Activated T-cell treated with anti-CD3 and anti-CD28 coated beads, Interleukin-2, amount 50 U/mL, for 24 hours (primary cell): ENCODE measurements at regions not wholly inside any gene's neighbourhood (a gene's known extent, or its start where the extent isn't known, plus 50 kb on each side); places are given as distances from the start of the nearest gene placed in this dataset.

Experiments used
- DNase-seq: peaks from one replicate; pipeline ENCODE4 v3.0.0-alpha.2; 2020
- H3K27ac Mint-ChIP-seq: 2 replicates; pipeline ENCODE4 v1.8.0; 2020; ENCODE audit warnings: mild to moderate bottlenecking, mixed read lengths
- H3K27me3 Mint-ChIP-seq: 2 replicates; pipeline ENCODE4 v1.8.0; 2020; ENCODE audit warnings: mixed read lengths
- H3K36me3 Mint-ChIP-seq: 2 replicates; pipeline ENCODE4 v1.8.0; 2020; ENCODE audit warnings: low read depth, mixed read lengths
- H3K4me1 Mint-ChIP-seq: 2 replicates; pipeline ENCODE4 v1.8.0; 2020; ENCODE audit warnings: low read depth, mixed read lengths
- H3K4me3 Mint-ChIP-seq: 2 replicates; pipeline ENCODE4 v1.8.0; 2020; ENCODE audit warnings: mild to moderate bottlenecking, moderate library complexity, mixed read lengths
- H3K9me3 Mint-ChIP-seq: 2 replicates; pipeline ENCODE4 v1.8.0; 2020; ENCODE audit warnings: mixed read lengths

DNA sequence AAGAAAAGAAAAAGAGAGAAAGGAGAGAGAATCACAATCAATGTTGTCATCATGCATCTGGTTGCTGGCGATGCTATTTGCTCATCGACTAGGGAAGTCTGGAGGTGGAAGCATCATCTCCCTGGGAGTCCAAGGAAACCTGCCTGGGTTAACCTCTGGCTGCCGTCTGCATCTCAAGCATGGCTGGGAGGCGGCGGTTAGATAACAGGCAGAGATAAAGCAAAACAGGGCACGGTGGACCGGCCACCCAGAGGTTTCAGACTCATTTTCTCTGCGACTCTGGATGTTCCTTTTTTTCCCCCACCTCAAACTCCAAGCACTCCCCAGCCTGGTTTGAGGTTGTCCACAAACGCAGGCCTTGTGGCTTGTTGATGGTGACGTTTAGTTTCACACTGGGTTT lies 161.2 kb downstream of the ENGASE start:
- H3K36me3 Mint-ChIP-seq = no peaks in the 10 kb centered on the region

DNA sequence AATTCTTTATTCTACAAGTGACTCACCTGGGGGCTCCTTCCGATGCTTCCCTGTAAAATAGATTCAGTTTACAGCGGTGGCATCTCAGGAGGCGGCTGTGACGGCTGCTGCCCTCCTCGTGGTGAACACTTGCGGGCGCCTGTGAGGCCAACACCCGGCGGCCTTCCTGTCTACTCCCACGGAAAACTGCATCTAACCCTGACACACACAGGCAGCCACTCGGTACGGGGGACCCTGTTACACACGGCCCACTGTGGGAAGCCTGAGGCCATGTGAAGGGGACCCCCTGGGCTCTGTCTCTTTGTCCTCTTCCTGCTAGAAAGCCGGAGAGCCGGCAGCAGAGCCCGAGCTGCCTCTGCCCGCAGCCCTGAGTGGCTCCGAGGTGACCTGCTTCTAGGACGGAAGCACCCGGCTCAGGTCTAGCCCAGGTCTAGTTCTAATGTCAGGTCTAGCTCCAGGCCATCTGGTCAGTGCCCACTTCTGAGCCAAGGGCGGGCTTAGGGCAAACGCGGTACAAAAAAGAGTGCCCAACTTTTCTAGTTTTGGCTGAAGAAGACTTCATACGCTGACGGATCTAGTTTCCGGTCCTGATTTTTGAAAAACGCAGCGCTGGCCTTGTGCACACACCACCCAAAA lies 159.4 kb downstream of the ENGASE start:
- no peak for DNase-seq
- H3K9me3 Mint-ChIP-seq = peaks cover 3% of the 10 kb centered on the region
- H3K27ac Mint-ChIP-seq = no peak overlapping the region
- H3K27me3 Mint-ChIP-seq = peaks cover under 1% of the 10 kb centered on the region
- no peaks in the 10 kb centered on the region for H3K4me1 Mint-ChIP-seq
- H3K4me3 Mint-ChIP-seq = no peak overlapping the region
- H3K36me3 Mint-ChIP-seq = no peaks in the 10 kb centered on the region

More for the DNA sequence above, 161.2 kb downstream of the ENGASE start:
- H3K9me3 Mint-ChIP-seq = peaks cover 3% of the 10 kb centered on the region
- DNase-seq = no peak
- H3K27me3 Mint-ChIP-seq = peaks cover 7% of the 10 kb centered on the region
- H3K4me1 Mint-ChIP-seq = no peaks in the 10 kb centered on the region
- no peak overlapping the region for H3K4me3 Mint-ChIP-seq
- H3K27ac Mint-ChIP-seq = no peak overlapping the region

DNA sequence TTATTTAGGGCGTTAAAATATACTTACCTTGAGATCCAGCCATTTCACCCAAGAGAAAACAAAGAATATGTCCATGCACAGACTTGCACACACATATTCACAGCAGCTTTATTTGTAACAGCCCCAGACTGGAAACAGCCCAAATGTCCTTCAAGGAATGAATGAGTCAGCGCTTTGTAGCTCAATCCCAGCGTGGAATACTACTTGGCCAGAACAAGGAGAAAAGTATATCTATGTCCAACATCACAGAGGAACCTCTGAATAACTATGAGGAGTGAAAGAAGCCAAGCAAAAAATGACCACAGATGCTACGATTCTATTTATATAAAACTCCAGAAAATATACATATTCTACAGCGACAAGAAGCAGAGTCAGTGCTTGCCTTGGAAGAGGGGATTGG lies 158.3 kb downstream of the ENGASE start:
- no peak for DNase-seq
- Mint-ChIP-seq H3K4me1 (no peaks in the 10 kb centered on the region), H3K27me3 (no peaks in the 10 kb centered on the region), H3K9me3 (peaks cover 3% of the 10 kb centered on the region), H3K36me3 (no peaks in the 10 kb centered on the region), H3K27ac (no peak overlapping the region), H3K4me3 (no peak overlapping the region)

DNA sequence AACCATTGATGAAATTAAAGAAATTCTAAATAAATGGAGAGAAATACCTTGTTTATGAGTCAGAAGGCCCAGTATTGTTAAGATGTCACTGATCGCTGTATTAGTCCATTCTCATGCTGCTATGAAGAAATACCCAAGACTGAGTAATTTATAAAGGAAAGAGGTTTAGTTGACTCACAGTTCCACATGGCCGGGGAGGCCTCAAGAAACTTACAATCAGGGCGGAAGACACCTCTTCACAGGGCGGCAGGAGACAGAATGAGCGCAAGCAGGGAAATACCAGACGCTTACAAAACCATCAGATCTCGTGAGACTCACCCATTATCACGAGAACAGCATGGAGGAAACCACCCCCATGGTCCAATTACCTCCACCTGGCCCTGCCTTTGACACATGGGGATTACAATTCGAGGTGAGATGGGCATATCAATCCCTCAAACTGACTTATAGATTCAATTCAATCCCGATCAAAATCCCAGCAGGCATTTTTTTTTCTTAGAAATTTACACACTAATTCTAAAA lies 157.2 kb downstream of the ENGASE start:
- Mint-ChIP-seq H3K27me3 (no peaks in the 10 kb centered on the region), H3K4me1 (no peaks in the 10 kb centered on the region), H3K27ac (no peak overlapping the region), H3K9me3 (peaks cover 3% of the 10 kb centered on the region), H3K36me3 (no peaks in the 10 kb centered on the region), H3K4me3 (no peak overlapping the region)
- DNase-seq = no peak

DNA sequence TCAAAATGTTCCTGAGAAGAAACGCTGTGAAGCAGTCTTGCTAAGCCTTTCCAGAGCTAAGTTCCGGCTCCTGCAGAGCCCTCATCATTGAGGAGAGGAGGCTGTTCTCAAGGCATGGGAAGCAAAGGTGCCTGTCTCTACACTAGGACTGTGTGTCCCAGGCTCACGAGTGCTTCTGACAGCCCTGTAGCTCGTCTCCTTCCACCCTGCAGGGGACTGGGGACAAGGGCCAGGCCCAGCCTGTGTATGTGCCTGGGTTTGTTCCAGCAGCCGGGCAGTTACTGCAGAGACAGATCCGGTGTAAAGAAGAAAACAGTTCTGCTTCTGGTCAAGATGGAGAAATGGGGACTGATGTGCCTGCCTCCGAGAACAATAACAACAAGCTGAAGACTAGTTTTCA lies 156.0 kb downstream of the ENGASE start:
- Mint-ChIP-seq H3K36me3 (no peaks in the 10 kb centered on the region), H3K27ac (no peak overlapping the region), H3K4me3 (no peak overlapping the region), H3K27me3 (peaks cover 8% of the 10 kb centered on the region), H3K4me1 (no peaks in the 10 kb centered on the region), H3K9me3 (peaks cover 3% of the 10 kb centered on the region)
- DNase-seq = no peak

DNA sequence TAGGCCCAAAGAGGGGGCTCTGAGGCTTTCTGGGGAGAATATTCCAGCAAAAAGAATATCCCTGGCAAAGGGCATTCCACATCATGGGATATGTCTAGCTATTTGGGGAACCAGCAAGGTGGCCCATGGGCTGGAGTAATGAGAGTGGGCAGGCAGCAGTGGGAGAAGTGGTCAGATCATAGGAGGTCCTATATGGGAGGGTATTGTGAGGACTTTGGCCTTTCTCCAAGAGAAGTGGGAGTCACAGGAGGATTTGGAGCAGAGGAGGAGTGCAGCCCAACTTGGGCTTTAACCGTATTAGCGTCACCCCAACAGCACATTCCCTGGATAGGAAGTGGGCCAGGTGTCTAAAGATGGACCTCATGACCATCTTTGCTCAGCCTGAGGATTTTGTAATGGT lies 151.4 kb downstream of the ENGASE start:
- H3K36me3 Mint-ChIP-seq = no peaks in the 10 kb centered on the region
- H3K27me3 Mint-ChIP-seq = peaks cover 51% of the 10 kb centered on the region
- no peaks in the 10 kb centered on the region for H3K4me1 Mint-ChIP-seq
- no peak overlapping the region for H3K4me3 Mint-ChIP-seq
- H3K9me3 Mint-ChIP-seq = no peaks in the 10 kb centered on the region
- no peak overlapping the region for H3K27ac Mint-ChIP-seq
- no peak for DNase-seq

DNA sequence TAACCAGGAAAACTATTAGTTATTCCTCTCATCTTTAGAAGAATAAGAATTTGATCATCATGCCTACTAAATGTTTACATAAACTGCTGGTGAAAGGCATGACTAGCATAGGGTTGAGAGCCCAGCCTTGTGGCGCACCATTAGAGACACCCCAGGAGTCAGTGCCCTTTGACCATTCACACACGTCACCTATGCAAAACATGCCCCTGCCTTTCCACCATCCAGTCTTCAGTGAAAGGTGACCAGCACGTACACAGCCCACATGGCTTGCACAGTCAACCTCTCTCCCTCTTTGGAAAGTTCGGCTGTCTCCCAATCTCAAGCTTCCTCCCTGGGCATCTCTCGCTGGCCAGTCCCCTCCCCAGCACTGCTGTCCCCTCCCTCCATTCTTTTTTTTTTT lies 150.3 kb downstream of the ENGASE start:
- H3K27me3 Mint-ChIP-seq = peaks cover 62% of the 10 kb centered on the region
- H3K36me3 Mint-ChIP-seq = no peaks in the 10 kb centered on the region

DNA sequence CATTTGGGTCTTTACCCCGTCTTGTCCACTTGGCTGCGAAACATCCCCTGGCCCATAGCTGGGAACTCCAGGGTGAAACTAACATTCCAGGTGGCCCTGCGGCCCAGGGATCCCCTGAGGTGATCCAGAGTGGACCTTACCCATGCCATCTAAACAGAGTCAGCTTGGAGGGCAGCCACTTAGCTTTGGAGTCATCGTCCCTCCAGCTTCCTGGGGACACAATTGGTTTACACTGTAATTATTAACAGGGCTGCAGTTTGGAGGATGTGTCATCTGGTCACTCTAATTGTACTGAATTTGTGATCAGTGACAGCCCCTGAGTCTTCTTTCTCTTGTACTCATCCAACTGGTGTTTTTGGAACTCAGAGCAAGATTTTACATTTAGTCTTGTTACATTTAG lies 149.9 kb downstream of the ENGASE start:
- H3K36me3 Mint-ChIP-seq = no peaks in the 10 kb centered on the region
- no peak overlapping the region for H3K4me3 Mint-ChIP-seq
- H3K4me1 Mint-ChIP-seq = peaks cover 7% of the 10 kb centered on the region
- H3K27ac Mint-ChIP-seq = no peak overlapping the region
- H3K27me3 Mint-ChIP-seq = peaks cover 63% of the 10 kb centered on the region
- DNase-seq = no peak
- H3K9me3 Mint-ChIP-seq = no peaks in the 10 kb centered on the region

More for the DNA sequence above, 150.3 kb downstream of the ENGASE start:
- no peaks in the 10 kb centered on the region for H3K9me3 Mint-ChIP-seq
- no peak overlapping the region for H3K4me3 Mint-ChIP-seq
- no peak for DNase-seq
- no peak overlapping the region for H3K27ac Mint-ChIP-seq
- H3K4me1 Mint-ChIP-seq = peaks cover 7% of the 10 kb centered on the region

DNA sequence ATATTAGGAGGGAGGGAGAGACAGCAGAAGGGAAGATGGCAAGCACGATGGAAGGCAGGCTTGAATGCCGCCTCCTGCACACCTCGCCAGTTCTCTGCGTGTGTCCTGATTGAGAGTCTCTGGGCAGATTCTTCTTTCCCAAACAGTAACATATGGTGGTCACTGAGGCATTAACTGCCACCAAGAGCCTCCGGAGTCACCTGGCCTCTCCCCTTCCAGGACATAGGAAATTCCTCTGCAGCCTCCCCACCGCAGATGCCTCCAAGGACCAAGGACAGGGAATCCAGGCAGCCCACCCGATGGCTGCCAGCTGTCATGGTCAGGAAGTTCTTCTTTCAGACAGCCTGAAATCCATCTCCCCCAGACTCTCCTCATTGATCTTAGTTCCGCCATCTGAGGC lies 149.3 kb downstream of the ENGASE start:
- DNase-seq = no peak
- Mint-ChIP-seq H3K27me3 (peaks cover 68% of the 10 kb centered on the region), H3K4me1 (peaks cover 7% of the 10 kb centered on the region), H3K9me3 (no peaks in the 10 kb centered on the region), H3K4me3 (no peak overlapping the region), H3K27ac (no peak overlapping the region), H3K36me3 (no peaks in the 10 kb centered on the region)

DNA sequence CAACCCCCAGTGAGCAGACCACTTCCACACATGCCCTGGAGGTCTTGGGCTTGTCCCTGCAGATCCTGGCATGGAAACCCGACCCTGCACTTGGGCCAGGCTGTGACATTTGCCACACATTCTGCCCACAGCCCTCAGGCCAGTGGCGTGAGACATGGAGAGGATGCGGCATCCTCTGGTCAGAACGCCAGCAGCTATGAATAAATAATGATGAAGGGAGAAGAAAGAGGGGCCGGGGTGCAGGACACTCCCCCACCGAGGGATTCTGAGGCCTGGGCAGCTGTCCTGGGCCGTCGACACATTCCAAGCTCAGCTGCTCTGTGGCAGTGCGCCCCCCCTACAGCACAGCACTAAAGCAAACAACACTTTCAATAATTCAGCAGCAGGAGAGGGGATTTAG lies 148.8 kb downstream of the ENGASE start:
- DNase-seq = no peak
- no peaks in the 10 kb centered on the region for H3K9me3 Mint-ChIP-seq
- no peak overlapping the region for H3K4me3 Mint-ChIP-seq
- H3K4me1 Mint-ChIP-seq = peaks cover 7% of the 10 kb centered on the region
- no peak overlapping the region for H3K27ac Mint-ChIP-seq
- peaks cover 71% of the 10 kb centered on the region for H3K27me3 Mint-ChIP-seq
- H3K36me3 Mint-ChIP-seq = no peaks in the 10 kb centered on the region

DNA sequence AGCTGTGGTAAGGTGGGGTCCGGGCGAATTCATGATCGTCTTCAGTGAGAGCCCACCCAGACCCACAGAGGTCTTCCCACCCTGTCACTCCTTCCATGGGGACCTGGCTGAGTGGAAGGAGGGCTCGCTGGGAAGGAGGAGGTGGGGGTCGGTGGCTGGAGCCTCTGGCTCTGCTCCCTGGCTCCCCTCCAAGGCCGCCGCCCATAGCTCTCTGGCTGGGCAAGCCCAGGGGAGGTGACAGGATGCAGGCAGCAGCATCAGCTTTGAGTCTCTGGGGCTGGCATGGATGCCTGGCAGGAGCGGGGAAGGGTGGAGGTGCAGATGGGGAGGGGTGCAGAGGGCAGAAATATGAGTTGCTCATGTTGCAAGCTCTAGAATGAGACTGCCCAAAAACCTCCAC lies 147.0 kb downstream of the ENGASE start:
- peaks cover 84% of the 10 kb centered on the region for H3K27me3 Mint-ChIP-seq
- peaks cover 7% of the 10 kb centered on the region for H3K4me1 Mint-ChIP-seq
- no peak overlapping the region for H3K4me3 Mint-ChIP-seq
- no peak overlapping the region for H3K27ac Mint-ChIP-seq
- no peaks in the 10 kb centered on the region for H3K36me3 Mint-ChIP-seq
- DNase-seq = no peak
- H3K9me3 Mint-ChIP-seq = no peaks in the 10 kb centered on the region

DNA sequence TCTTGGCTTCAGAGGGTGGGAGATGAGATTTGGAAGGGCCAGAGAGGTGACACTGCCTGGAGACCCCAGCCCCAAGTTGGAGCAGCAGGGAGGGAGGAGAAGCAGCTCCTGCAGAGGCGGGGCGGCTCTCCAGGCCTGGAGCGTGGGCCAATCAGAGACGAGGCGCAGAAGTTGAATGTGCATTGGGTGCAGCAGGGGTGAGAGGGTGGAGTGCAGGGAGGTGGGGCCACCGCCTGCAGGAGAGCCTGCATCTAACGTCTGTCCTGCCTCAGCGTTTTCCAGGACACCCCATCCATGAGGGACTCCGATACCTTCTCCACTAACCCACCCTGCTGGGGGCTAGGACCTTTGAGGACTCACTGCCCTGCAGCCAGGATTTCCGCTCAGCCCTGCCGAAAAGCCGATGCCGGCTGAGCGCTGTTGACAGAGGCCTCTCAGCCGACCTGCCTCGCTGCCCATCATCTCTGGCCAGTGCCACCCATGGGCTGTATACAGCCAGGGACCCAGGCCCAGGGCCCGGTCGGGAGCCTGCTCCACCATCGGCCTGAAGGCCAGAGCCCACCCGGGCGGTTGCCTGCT lies 146.2 kb downstream of the ENGASE start:
- Mint-ChIP-seq H3K36me3 (no peaks in the 10 kb centered on the region), H3K4me3 (peak overlapping the region; percentile 42), H3K4me1 (peaks cover 7% of the 10 kb centered on the region), H3K27ac (no peak overlapping the region), H3K9me3 (no peaks in the 10 kb centered on the region), H3K27me3 (peaks cover 85% of the 10 kb centered on the region)
- peak; percentile 35 for DNase-seq

DNA sequence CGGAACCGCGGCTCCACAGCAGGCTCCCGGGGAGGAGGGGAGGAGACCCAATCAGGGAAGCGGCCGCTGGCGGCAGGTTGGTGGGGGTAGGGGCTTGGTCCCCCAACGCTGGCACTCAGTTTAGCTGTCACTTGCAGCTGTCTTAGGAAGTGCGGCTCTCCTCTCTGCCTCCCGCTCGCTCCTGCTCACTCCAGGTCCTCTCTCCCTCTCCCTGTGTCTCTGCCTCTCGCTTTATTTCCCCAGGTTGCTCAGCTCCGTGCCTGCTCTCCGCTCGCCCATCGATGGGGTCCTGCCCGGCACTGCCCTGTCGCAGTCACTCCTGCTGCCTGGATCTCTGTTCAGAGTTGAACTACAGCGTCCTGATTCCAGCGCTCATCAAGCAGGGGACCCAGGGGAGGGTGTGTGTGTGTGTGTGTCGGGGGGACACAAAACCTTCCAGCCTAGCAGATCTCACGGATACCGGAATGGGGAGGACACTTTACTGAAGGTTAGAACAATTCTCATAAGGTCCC lies 145.6 kb downstream of the ENGASE start:
- H3K9me3 Mint-ChIP-seq = no peaks in the 10 kb centered on the region
- no peaks in the 10 kb centered on the region for H3K36me3 Mint-ChIP-seq
- DNase-seq = no peak
- peaks cover 7% of the 10 kb centered on the region for H3K4me1 Mint-ChIP-seq
- peaks cover 84% of the 10 kb centered on the region for H3K27me3 Mint-ChIP-seq
- H3K27ac Mint-ChIP-seq = no peak overlapping the region
- peak overlapping the region; percentile 42 for H3K4me3 Mint-ChIP-seq

DNA sequence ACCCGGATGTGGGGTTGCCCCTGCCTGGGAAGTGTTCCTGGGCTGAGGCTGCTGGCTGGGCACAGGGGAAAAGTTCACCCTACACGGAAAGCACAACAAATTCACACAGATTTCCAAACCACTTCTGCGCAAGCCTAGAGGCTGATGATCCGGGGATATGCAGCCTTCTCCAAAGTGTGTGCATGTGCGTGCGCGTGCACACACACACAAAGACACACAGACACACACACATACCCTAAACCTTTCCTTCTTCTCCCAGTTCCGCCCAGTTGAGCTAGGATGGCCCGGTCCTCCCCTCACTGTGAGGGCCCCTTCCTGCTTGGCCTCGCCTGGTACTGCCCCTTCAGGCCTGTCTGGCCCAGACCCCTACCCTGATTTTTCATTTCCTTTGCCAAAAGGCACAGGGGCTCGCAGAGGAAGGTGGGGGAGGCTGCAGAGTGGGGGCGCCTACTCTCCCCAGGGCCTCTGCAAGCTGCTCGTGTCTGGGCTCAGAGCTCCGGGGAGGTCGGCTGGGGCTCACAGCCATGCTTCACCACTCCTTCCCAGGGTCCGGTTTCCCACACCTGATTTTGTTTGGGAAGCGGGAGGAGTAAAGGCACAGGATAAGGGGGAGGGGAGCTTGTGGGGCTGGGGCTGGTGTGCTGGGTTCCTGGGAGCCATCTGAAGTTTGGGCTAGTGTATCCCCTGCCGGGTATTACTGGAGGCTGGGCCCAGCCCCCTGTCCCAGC lies 144.7 kb downstream of the ENGASE start:
- H3K4me3 Mint-ChIP-seq = no peak overlapping the region
- no peaks in the 10 kb centered on the region for H3K36me3 Mint-ChIP-seq
- H3K4me1 Mint-ChIP-seq = peaks cover 7% of the 10 kb centered on the region
- no peaks in the 10 kb centered on the region for H3K9me3 Mint-ChIP-seq
- H3K27ac Mint-ChIP-seq = no peak overlapping the region
- no peak for DNase-seq
- peaks cover 75% of the 10 kb centered on the region for H3K27me3 Mint-ChIP-seq

DNA sequence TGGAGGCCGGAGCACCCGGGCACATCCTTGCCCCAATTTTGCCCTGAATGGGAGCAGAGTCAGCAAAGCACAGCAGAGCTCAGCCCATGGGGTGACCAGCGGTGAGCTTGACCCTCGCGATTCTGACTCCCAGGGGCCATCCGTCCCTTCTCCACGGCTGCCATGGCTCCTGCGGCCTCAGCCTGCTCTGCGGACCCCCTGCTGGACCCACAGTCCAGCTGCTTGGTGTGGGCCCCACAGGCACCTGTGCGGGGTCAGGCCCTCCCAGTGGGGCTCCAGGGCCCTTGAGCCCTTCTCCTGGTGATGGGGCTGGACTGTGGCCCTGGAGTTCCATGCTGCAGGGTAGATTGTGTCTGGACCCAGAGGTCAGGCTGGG lies 144.2 kb downstream of the ENGASE start:
- Mint-ChIP-seq H3K27ac (no peak overlapping the region), H3K4me1 (peaks cover 7% of the 10 kb centered on the region), H3K27me3 (peaks cover 70% of the 10 kb centered on the region), H3K36me3 (no peaks in the 10 kb centered on the region), H3K9me3 (no peaks in the 10 kb centered on the region), H3K4me3 (no peak overlapping the region)
- no peak for DNase-seq
